HG03139 (cell line): ENCODE measurements at regions not wholly inside any gene's neighbourhood (a gene's known extent, or its start where the extent isn't known, plus 50 kb on each side); places are given as distances from the start of the nearest gene placed in this dataset.

Experiments used
- ATAC-seq: cut with Tn5 transposase; IDR thresholded peaks from one replicate; pipeline ENCODE4 v1.9.1; 2021; ENCODE audit not compliant: unreplicated experiment

GRCh38 chr2:217628061-217628460, 374.7 kb downstream of the TNS1 start:
- no peak for ATAC-seq

DNA sequence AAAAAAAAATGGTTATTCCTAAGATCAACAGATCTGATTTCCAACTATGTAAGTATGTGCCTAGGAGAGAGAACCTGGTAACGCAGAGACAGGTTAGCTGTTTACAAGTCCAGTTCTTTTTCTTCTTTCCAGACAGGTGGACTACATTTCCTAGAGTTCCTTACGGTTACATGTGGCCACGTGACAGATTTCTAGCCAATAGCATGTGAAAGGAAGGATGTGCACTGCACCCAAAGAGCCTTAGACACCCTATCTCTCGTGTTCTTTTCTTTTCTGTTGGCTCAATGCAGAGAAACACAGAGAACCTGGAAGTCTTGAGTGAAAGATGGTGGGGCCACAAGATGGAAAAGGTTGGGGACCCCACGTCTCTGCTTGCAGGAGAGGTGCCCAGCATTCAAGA, 375.9 kb downstream of the TNS1 start:
- ATAC-seq: no peak

DNA sequence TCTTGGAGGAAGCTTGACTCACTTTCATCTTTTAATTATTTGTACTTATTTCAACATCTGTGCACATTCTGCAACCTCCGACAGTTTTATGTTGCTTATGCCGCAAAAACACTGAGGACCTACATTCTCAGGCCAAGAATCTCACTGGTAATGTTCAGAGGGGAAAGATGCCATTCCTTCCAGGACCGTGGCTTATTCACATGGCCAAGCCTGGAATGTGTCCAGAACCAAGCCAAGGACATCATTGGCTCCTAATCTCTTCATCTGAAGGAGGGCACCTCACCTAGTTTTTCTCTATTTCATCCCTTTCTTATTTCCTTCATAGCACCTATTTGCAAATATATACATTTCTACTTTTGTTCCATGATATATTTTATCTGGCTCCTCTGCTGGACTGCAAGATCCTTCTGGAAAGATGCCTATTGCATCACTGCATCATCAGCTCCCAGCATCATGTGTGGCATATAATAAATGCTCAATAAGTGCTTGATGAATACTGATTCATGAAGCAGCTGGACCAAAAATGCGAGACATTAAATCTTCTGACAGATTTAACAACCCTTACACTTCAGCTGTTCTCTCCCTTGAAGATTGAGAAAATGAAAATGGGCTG, 377.1 kb downstream of the TNS1 start:
- no peak for ATAC-seq

GRCh38 chr2:217623281-217623912, 379.4 kb downstream of the TNS1 start:
- no peak for ATAC-seq

GRCh38 chr2:217622205-217623060, 380.4 kb downstream of the TNS1 start:
- no peak for ATAC-seq

- ATAC-seq: no peak
Measured at GRCh38 chr2:217621391-217621801, 381.4 kb downstream of the TNS1 start.

GRCh38 chr2:217618744-217619143, 384.1 kb downstream of the TNS1 start:
- no peak for ATAC-seq

- ATAC-seq: no peak
Measured at GRCh38 chr2:217617616-217618022, 385.2 kb downstream of the TNS1 start.

- ATAC-seq: no peak
Measured at GRCh38 chr2:217616936-217617335, 385.9 kb downstream of the TNS1 start.

DNA sequence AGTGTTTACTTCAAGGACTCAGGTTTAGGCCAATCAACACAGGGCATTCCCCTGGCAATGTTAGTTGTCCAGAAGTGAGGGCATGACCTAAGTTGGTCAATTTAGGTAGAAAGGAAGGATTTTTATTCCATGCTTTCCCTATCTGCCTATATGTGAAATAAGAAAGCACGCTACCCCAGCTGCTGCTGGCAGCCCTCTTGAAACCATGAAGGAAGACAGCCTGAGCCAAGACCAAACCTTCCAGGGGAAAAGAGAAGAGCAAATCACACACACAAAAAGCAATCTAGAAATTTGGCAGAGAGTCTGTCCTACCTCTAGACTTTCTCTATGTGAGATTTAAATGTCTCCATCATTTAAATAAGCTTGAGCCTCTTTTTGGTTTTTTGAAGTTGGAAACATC, 387.6 kb downstream of the TNS1 start:
- no peak for ATAC-seq

GRCh38 chr2:217614498-217614897, 388.3 kb downstream of the TNS1 start:
- ATAC-seq: no peak

DNA sequence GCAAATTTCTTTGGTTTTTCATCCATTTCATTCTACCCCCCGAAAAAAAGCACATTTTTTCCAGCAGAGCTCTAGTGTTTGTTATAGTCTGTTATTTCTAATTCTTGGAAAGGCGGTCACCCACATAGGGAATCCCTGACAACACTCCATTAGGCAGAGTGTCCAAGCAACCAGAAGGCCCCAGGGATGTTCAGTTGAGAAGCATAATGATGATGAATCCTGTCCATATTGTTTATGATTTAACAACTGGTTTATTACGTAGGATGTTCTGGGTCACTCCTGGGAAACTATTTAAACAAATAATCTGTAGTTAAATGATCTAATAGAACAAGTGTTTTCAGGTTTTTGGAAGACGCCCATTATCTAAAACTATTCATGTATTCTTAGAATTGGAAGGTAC, 388.7 kb downstream of the TNS1 start:
- no peak for ATAC-seq

- no peak for ATAC-seq
Measured at GRCh38 chr2:217612920-217613319, 389.9 kb downstream of the TNS1 start.

GRCh38 chr2:217612211-217612610, 390.6 kb downstream of the TNS1 start:
- no peak for ATAC-seq

DNA sequence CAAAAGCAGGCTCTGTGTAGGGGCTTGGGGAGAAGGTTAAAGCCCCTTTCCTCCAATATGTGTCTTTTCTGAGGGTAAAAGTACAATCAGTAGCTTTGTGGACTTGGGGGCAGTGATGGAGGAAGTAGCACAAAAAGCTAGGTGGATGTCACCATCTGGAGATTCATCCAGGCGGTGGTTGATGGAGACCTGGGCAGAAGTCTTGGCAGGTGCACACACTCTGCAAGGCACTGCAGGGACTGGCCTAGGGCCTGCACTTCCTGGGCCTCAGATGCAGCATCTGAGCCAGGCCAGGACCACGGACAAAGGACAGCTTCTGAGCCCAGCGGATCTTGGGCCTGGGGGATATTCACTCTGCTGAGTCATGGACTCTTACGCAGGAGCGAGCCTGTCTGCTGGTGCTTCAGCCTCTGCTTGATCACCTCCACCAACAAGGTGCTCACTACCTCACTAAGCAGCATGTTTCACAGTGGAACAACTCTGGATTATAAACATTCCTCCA, 391.1 kb downstream of the TNS1 start:
- no peak for ATAC-seq

DNA sequence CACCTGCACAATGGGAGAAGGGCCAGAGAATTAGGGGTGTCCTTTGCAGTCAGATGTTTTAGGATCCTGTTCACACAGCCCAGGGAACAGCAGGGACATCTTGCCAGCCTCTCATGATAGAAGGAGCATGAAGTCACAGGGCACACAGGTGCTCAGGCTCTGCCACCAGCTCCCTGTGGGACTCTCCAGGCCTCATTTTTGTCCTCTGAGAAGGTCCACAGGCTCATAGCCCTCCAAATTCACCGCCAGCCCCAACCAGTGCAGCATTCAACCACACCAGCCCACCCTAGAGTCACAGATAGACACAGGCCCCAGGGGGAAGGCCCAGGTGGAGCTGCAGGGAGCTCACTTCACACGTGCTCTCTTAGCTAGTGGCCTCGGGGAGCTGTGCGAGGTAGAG, 391.7 kb downstream of the TNS1 start:
- ATAC-seq: no peak

- ATAC-seq: no peak
Measured at GRCh38 chr2:217610401-217610814, 392.4 kb downstream of the TNS1 start.

GRCh38 chr2:217609952-217610351, 392.8 kb downstream of the TNS1 start:
- ATAC-seq: no peak

DNA sequence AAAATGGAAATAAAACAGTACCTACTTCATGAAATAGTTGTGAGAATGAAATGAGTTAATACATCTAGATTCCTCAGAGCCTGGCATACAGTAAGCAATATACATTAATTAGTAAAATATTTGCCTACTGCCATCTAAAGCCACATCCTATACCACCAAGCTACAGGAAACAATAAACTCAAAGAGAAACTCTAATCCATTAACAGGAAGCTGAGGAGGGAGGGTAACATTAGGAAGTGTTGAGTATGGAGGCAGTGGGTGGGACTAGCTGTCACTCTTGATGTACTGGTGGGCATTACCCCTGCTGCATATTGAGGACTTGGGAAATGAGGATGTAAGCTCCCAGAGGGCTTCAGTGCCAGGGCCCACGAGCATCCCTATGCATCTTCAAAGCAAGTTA, 396.5 kb downstream of the TNS1 start:
- no peak for ATAC-seq

- ATAC-seq: no peak
Measured at GRCh38 chr2:217604527-217605194, 398.1 kb downstream of the TNS1 start.

- no peak for ATAC-seq
Measured at GRCh38 chr2:217601601-217602000, 401.2 kb downstream of the TNS1 start.
